BE2C (cell line): ENCODE measurements at regions not wholly inside any gene's neighbourhood (a gene's known extent, or its start where the extent isn't known, plus 50 kb on each side); places are given as distances from the start of the nearest gene placed in this dataset.

Source experiments
- DNase-seq: peaks from one replicate; pipeline ENCODE4 v3.0.0-alpha.2; 2020
- H3K27me3 ChIP-seq: fragments of 250-450 bp; sonication (Bioruptor Pico); 2 replicates; pipeline ENCODE4 v1.5.1; 2020; ENCODE audit warnings: mild to moderate bottlenecking
- H3K36me3 ChIP-seq: fragments of 250-450 bp; sonication (Bioruptor Pico); 2 replicates; pipeline ENCODE4 v1.5.1; 2020; ENCODE audit warnings: mild to moderate bottlenecking
- H3K4me1 ChIP-seq: fragments of 250-450 bp; sonication (Bioruptor Pico); 2 replicates; pipeline ENCODE4 v1.5.1; 2020
- H3K4me3 ChIP-seq: 2 replicates; pipeline ENCODE4 v1.5.1; 2011; ENCODE audit warnings: low read depth, low read length
- H3K9me3 ChIP-seq: fragments of 250-450 bp; sonication (Bioruptor Pico); 2 replicates; pipeline ENCODE4 v1.5.1; 2020
- TF ChIP-seq, protein P1 (sequence below): IDR thresholded peaks from 2 replicates; pipeline ENCODE4 v1.5.1; 2012; ENCODE audit warnings: mild to moderate bottlenecking, low read depth, low read length

DNA sequence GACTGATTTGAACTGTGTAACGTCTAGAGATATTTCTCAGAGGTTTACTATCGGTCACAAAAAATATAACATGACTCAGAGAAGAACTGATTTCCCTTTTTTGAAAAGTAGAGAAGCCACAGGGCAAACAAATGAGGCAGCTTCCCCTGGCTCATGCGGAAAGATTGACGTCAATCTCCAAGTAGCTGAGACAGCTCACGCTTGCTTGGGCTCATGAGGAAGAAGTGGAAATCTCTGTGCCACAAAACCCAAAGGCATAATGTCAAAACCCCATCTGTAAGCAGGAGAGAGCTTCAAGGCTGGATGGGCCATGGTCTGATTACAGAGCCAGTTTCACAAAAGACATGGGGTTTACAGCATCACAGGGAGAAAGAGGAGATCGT lies 188.1 kb downstream of the ARL4C start:
- no peaks in the 10 kb centered on the region for H3K27me3 ChIP-seq
- no peak for DNase-seq
- no peaks in the 10 kb centered on the region for H3K4me1 ChIP-seq
- no peaks in the 10 kb centered on the region for H3K9me3 ChIP-seq
- TF ChIP-seq, protein P1, sequence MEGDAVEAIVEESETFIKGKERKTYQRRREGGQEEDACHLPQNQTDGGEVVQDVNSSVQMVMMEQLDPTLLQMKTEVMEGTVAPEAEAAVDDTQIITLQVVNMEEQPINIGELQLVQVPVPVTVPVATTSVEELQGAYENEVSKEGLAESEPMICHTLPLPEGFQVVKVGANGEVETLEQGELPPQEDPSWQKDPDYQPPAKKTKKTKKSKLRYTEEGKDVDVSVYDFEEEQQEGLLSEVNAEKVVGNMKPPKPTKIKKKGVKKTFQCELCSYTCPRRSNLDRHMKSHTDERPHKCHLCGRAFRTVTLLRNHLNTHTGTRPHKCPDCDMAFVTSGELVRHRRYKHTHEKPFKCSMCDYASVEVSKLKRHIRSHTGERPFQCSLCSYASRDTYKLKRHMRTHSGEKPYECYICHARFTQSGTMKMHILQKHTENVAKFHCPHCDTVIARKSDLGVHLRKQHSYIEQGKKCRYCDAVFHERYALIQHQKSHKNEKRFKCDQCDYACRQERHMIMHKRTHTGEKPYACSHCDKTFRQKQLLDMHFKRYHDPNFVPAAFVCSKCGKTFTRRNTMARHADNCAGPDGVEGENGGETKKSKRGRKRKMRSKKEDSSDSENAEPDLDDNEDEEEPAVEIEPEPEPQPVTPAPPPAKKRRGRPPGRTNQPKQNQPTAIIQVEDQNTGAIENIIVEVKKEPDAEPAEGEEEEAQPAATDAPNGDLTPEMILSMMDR = no peak
- H3K36me3 ChIP-seq = no peaks in the 10 kb centered on the region
- no peak overlapping the region for H3K4me3 ChIP-seq

DNA sequence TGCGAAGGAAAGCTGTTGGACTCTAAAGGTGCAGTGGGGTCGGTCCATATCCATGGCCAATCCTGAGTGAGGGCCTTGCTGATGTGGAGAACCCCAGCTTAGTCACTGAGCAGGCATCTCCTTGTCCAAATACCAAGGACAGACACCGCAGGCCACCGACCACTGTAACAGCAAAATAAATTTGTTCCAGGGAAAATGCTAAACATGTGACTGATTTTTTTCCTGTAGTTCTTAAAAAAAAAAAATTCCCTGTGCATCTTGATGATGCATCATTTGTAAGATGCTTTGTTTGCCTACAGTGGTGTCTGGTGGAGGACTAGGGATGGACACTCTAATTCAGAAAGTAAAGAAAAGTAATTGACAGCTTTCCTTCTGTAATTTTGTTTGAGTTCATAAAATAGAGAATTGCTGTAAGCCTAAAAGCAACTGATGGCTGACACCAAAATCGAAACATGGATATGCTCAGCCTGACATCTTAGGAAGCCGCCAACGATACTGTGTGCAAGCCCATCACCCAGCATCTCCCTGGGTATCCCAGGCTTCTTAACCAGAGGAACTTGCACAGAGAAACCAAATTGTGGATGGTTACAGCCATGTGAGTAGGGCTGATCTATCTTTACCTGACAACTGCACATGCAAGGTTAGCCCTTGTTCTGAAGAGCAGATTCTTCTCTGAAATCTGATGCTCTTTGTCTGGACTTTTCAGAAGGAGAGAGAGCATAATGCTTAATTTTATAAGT lies 188.6 kb downstream of the ARL4C start:
- H3K27me3 ChIP-seq = no peaks in the 10 kb centered on the region
- H3K4me1 ChIP-seq = no peaks in the 10 kb centered on the region
- no peak overlapping the region for H3K4me3 ChIP-seq
- no peaks in the 10 kb centered on the region for H3K36me3 ChIP-seq
- TF ChIP-seq, protein P1 = no peak
- no peak for DNase-seq
- H3K9me3 ChIP-seq = no peaks in the 10 kb centered on the region

DNA sequence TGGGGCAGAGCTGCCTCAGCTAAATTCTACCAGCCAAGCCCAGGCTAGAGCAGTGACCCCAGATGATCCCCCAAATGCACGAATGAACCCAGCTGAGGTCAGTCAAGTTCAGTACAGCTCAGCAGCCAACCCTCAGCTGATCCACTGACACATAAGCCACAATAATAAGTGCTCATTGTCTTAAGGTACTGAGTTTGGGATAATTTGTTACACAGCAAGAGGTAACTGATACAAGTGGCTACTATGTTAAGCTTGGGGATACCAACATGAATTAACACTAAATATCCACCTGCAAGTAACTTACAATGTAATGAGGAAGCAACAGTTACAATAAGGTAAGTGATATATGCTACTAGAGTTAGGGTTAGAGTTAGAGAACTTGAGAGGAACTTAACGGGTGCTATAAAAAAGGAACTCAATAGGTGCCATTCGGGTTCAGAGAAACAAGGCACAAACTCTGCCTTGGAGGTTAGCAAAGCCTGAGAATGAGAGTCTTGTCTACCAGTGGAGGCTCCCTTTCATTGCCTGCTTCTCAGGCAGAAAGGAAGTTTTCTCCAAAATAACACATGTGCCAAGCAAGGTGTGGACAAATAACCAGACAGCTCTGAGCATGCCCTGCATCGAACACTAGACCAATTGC lies 189.4 kb downstream of the ARL4C start:
- Histone ChIP-seq H3K9me3 (no peaks in the 10 kb centered on the region), H3K4me1 (no peaks in the 10 kb centered on the region), H3K36me3 (no peaks in the 10 kb centered on the region), H3K27me3 (no peaks in the 10 kb centered on the region), H3K4me3 (no peak overlapping the region)
- TF ChIP-seq, protein P1 = no peak
- no peak for DNase-seq

DNA sequence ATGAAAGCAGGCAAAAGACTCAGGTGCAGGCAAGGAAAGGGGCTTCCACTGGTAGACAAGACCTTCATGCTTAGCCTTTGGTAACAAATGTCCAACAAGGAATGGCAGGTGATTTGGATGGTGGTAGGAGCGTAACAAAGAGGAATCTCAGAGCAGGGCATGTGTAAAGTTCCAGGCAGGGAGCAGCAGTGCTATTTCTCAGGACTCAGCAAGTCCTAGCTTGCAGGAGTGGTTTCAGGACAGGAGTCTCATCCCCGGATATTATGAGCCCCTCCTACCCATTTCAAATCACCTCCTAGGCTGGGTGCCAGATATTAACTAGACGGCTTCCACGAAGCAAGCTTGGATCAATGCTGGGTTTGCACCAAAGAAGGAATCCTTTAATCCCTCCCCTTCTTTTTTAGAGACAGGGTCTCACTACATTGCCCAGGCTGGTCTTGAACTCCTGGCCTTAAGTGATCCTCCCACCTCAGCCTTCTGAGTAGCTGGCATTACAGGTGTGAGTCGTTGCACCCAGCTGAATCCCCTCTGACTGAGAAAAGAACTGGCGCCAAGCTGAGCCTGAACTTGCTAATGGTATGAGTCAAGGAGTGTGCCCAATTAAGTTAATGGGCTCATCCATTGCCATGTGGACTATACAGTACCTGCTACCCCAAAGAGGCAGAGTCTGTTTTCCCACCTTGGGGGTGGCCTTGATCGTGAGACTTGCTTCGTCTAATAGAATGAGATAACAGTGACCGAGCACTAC lies 190.3 kb downstream of the ARL4C start:
- Histone ChIP-seq H3K4me3 (no peak overlapping the region), H3K4me1 (no peaks in the 10 kb centered on the region), H3K36me3 (no peaks in the 10 kb centered on the region), H3K27me3 (no peaks in the 10 kb centered on the region), H3K9me3 (no peaks in the 10 kb centered on the region)
- TF ChIP-seq, protein P1 = no peak
- no peak for DNase-seq

DNA sequence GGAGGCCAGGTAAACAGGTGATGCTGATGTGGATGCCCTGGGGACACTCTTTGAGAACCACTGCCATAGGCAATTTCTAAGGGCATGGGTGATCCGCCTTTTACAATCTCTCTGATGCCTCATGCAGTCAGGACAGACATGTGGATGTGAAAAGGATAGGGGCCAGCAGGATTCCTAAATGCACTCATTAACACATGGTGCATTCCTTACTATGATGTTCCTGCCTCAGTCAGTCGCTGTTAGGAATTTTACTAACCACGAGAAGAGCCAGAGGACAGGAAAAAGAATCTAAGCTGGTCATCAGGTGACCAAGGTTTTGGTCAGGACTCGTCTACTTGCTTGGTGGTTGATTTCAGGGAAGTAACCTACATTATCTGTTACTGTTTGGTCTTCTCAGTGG lies 191.0 kb downstream of the ARL4C start:
- no peak for DNase-seq
- H3K4me3 ChIP-seq = no peak overlapping the region
- no peaks in the 10 kb centered on the region for H3K9me3 ChIP-seq
- H3K27me3 ChIP-seq = no peaks in the 10 kb centered on the region
- no peaks in the 10 kb centered on the region for H3K4me1 ChIP-seq
- TF ChIP-seq, protein P1 = no peak
- no peaks in the 10 kb centered on the region for H3K36me3 ChIP-seq
